HEK293 (cell line): ENCODE measurements at regions not wholly inside any gene's neighbourhood (a gene's known extent, or its start where the extent isn't known, plus 50 kb on each side); places are given as distances from the start of the nearest gene placed in this dataset.

Source experiments
- CTCF ChIA-PET: fragments of 350-600 bp; formaldehyde crosslinking; extraction: SDS; loops from one replicate; lab custom pipeline; 2021; ENCODE audit warnings: antibody characterized with exemption; lab: Yijun Ruan, JAX
- POLR2A ChIA-PET: fragments of 300-600 bp; formaldehyde crosslinking; extraction: SDS; loops from one replicate; lab custom pipeline; 2020; ENCODE audit warnings: antibody characterized with exemption, inconsistent platforms; lab: Yijun Ruan, JAX
- H3K27ac ChIP-seq: fragments of 200-500 bp; sonication (Bioruptor generic); 2 replicates; pipeline ENCODE4 v1.5.1; 2014; ENCODE audit warnings: low read depth, low read length, control low read depth, inconsistent platforms; ENCODE audit errors: extremely low read depth
- H3K36me3 ChIP-seq, 2 experiments: fragments of 200-500 bp in 1 of 2; sonication (Bioruptor generic) in 1 of 2; 1 replicate in 1 of 2; 2 replicates in 1 of 2; pipeline ENCODE4 v1.5.1; 2014 to 2017; ENCODE audit warnings: inconsistent platforms in 2 of 2, low read length in 2 of 2; ENCODE audit not compliant: control insufficient read depth in 2 of 2, insufficient read depth in 1 of 2
- H3K4me1 ChIP-seq: fragments of 200-500 bp; sonication (Bioruptor generic); 2 replicates; pipeline ENCODE4 v1.5.1; 2014; ENCODE audit warnings: mild to moderate bottlenecking, low read length, inconsistent platforms; ENCODE audit not compliant: control insufficient read depth, insufficient read depth
- H3K4me3 ChIP-seq: 2 replicates; pipeline ENCODE4 v1.5.1; 2011; ENCODE audit warnings: low read depth, mild to moderate bottlenecking, control low read depth, low read length, moderate library complexity
- H3K9me3 ChIP-seq: fragments of 200-500 bp; sonication (Bioruptor generic); 2 replicates; pipeline ENCODE4 v1.5.1; 2014; ENCODE audit warnings: low read depth, low read length, inconsistent platforms; ENCODE audit not compliant: control insufficient read depth, insufficient read depth
- ATF2 ChIP-seq: fragments of 450-650 bp; formaldehyde crosslinking; IDR thresholded peaks from 2 replicates; pipeline ENCODE4 v1.5.1; 2016; ENCODE audit warnings: missing biosample characterization, missing genetic modification characterization, low read depth
- KLF17 ChIP-seq: fragments of 450-650 bp; formaldehyde crosslinking; IDR thresholded peaks from 2 replicates; pipeline ENCODE4 v1.5.1; 2016; ENCODE audit warnings: missing biosample characterization, missing genetic modification characterization
- SCRT1 ChIP-seq: fragments of 450-650 bp; formaldehyde crosslinking; IDR thresholded peaks from 2 replicates; pipeline ENCODE4 v1.5.1; 2016; ENCODE audit warnings: missing biosample characterization, missing genetic modification characterization, borderline replicate concordance
- SP7 ChIP-seq: fragments of 450-650 bp; formaldehyde crosslinking; IDR thresholded peaks from 2 replicates; pipeline ENCODE4 v1.5.1; 2016; ENCODE audit warnings: missing biosample characterization, missing genetic modification characterization
- YY2 ChIP-seq: fragments of 450-650 bp; formaldehyde crosslinking; IDR thresholded peaks from 2 replicates; pipeline ENCODE4 v1.5.1; 2016; ENCODE audit warnings: missing biosample characterization, missing genetic modification characterization
- ZBTB48 ChIP-seq: fragments of 450-650 bp; formaldehyde crosslinking; IDR thresholded peaks from 2 replicates; pipeline ENCODE4 v1.5.1; 2016; ENCODE audit warnings: missing biosample characterization, missing genetic modification characterization
- ZFP3 ChIP-seq: fragments of 450-650 bp; formaldehyde crosslinking; IDR thresholded peaks from 2 replicates; pipeline ENCODE4 v1.5.1; 2016; ENCODE audit warnings: low read depth, missing biosample characterization, missing genetic modification characterization
- ZNF2 ChIP-seq: fragments of 450-650 bp; formaldehyde crosslinking; IDR thresholded peaks from 2 replicates; pipeline ENCODE4 v1.5.1; 2016; ENCODE audit warnings: missing biosample characterization, missing genetic modification characterization
- ZNF202 ChIP-seq: fragments of 450-650 bp; formaldehyde crosslinking; IDR thresholded peaks from 2 replicates; pipeline ENCODE4 v1.5.1; 2016; ENCODE audit warnings: missing biosample characterization, missing genetic modification characterization, borderline replicate concordance
- ZNF48 ChIP-seq: fragments of 450-650 bp; formaldehyde crosslinking; IDR thresholded peaks from 2 replicates; pipeline ENCODE4 v1.5.1; 2016; ENCODE audit warnings: missing biosample characterization, missing genetic modification characterization
- ZNF610 ChIP-seq: fragments of 450-650 bp; formaldehyde crosslinking; IDR thresholded peaks from 2 replicates; pipeline ENCODE4 v1.5.1; 2016; ENCODE audit warnings: missing biosample characterization, missing genetic modification characterization, borderline replicate concordance
- ZNF658 ChIP-seq: fragments of 450-650 bp; formaldehyde crosslinking; IDR thresholded peaks from 2 replicates; pipeline ENCODE4; 2016; ENCODE audit warnings: missing biosample characterization, missing genetic modification characterization
- ZNF785 ChIP-seq: fragments of 450-650 bp; formaldehyde crosslinking; IDR thresholded peaks from 2 replicates; pipeline ENCODE4 v1.5.1; 2016; ENCODE audit warnings: missing biosample characterization, missing genetic modification characterization
- ZNF792 ChIP-seq: fragments of 450-650 bp; formaldehyde crosslinking; IDR thresholded peaks from 2 replicates; pipeline ENCODE4 v1.5.1; 2016; ENCODE audit warnings: missing biosample characterization, missing genetic modification characterization
- ZNF830 ChIP-seq: fragments of 450-650 bp; IDR thresholded peaks from 2 replicates; pipeline ENCODE4 v1.5.0; 2018; ENCODE audit warnings: missing biosample characterization, missing genetic modification characterization, low read depth, mild to moderate bottlenecking, moderate library complexity
- ZSCAN23 ChIP-seq: fragments of 450-650 bp; formaldehyde crosslinking; IDR thresholded peaks from 2 replicates; pipeline ENCODE4 v1.5.1; 2016; ENCODE audit warnings: missing biosample characterization, missing genetic modification characterization
- TF ChIP-seq, protein P1 (sequence below): fragments of 450-650 bp; formaldehyde crosslinking; IDR thresholded peaks from 2 replicates; pipeline ENCODE4 v1.5.1; 2017; ENCODE audit warnings: missing biosample characterization, missing genetic modification characterization
- TF ChIP-seq, protein P2 (sequence below): IDR thresholded peaks from 2 replicates; pipeline ENCODE4 v1.6.1; 2011; ENCODE audit warnings: mild to moderate bottlenecking, low read depth, low read length, borderline replicate concordance
- TF ChIP-seq, protein P3 (sequence below): fragments of 450-650 bp; formaldehyde crosslinking; IDR thresholded peaks from 2 replicates; pipeline ENCODE4 v1.5.1; 2017; ENCODE audit warnings: missing biosample characterization, missing genetic modification characterization
- TF ChIP-seq, protein P4 (sequence below): fragments of 450-650 bp; formaldehyde crosslinking; IDR thresholded peaks from 2 replicates; pipeline ENCODE4 v1.5.1; 2016; ENCODE audit warnings: missing biosample characterization, missing genetic modification characterization

GRCh38 chr18:6505498-6505875 is 90.8 kb upstream of the L3MBTL4 start:
- no peaks in the 10 kb centered on the region for H3K9me3 ChIP-seq
- H3K4me1 ChIP-seq, result peaks cover 12% of the 10 kb centered on the region
- TF ChIP-seq, protein P1, sequence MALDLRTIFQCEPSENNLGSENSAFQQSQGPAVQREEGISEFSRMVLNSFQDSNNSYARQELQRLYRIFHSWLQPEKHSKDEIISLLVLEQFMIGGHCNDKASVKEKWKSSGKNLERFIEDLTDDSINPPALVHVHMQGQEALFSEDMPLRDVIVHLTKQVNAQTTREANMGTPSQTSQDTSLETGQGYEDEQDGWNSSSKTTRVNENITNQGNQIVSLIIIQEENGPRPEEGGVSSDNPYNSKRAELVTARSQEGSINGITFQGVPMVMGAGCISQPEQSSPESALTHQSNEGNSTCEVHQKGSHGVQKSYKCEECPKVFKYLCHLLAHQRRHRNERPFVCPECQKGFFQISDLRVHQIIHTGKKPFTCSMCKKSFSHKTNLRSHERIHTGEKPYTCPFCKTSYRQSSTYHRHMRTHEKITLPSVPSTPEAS (tag by site-specific recombination), result no peak
- TF ChIP-seq, protein P2, sequence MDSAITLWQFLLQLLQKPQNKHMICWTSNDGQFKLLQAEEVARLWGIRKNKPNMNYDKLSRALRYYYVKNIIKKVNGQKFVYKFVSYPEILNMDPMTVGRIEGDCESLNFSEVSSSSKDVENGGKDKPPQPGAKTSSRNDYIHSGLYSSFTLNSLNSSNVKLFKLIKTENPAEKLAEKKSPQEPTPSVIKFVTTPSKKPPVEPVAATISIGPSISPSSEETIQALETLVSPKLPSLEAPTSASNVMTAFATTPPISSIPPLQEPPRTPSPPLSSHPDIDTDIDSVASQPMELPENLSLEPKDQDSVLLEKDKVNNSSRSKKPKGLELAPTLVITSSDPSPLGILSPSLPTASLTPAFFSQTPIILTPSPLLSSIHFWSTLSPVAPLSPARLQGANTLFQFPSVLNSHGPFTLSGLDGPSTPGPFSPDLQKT, result no peak
- TF ChIP-seq ZNF658 (tag by site-specific recombination) (no peak), ZNF830 (tag by site-specific recombination) (no peak), ZNF2 (tag by site-specific recombination) (no peak), ZNF48 (tag by site-specific recombination) (no peak), ATF2 (tag by site-specific recombination) (no peak), ZNF792 (no peak), ZFP3 (no peak), SCRT1 (tag by site-specific recombination) (no peak), ZSCAN23 (no peak), ZNF785 (tag by site-specific recombination) (no peak), ZNF202 (tag by site-specific recombination) (no peak), ZNF610 (tag by site-specific recombination) (no peak), SP7 (tag by site-specific recombination) (no peak), ZBTB48 (tag by site-specific recombination) (no peak), YY2 (no peak), KLF17 (no peak)
- TF ChIP-seq, protein P3, sequence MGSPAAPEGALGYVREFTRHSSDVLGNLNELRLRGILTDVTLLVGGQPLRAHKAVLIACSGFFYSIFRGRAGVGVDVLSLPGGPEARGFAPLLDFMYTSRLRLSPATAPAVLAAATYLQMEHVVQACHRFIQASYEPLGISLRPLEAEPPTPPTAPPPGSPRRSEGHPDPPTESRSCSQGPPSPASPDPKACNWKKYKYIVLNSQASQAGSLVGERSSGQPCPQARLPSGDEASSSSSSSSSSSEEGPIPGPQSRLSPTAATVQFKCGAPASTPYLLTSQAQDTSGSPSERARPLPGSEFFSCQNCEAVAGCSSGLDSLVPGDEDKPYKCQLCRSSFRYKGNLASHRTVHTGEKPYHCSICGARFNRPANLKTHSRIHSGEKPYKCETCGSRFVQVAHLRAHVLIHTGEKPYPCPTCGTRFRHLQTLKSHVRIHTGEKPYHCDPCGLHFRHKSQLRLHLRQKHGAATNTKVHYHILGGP (tag by site-specific recombination), result no peak
- TF ChIP-seq, protein P4, sequence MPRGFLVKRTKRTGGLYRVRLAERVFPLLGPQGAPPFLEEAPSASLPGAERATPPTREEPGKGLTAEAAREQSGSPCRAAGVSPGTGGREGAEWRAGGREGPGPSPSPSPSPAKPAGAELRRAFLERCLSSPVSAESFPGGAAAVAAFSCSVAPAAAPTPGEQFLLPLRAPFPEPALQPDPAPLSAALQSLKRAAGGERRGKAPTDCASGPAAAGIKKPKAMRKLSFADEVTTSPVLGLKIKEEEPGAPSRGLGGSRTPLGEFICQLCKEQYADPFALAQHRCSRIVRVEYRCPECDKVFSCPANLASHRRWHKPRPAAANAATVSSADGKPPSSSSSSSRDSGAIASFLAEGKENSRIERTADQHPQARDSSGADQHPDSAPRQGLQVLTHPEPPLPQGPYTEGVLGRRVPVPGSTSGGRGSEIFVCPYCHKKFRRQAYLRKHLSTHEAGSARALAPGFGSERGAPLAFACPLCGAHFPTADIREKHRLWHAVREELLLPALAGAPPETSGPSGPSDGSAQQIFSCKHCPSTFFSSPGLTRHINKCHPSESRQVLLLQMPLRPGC (tag by site-specific recombination), result no peak
- no peaks in the 10 kb centered on the region for H3K36me3 ChIP-seq
- no peak overlapping the region for H3K4me3 ChIP-seq
- ChIA-PET CTCF (interaction anchor here (2.1 kb wide), 1 partner anchor 16 kb away, joined by 5 read pairs; no protein-coding TSS in a partner anchor), POLR2A (no interaction called here)
- H3K27ac ChIP-seq, result no peak overlapping the region
